Spleen (tissue), 11 donors: ENCODE measurements at regions not wholly inside any gene's neighbourhood (a gene's known extent, or its start where the extent isn't known, plus 50 kb on each side); places are given as distances from the start of the nearest gene placed in this dataset.

Experiments
- DNase-seq: peaks from one replicate; pipeline ENCODE4 v3.0.0-alpha.2; 2020
- H3K27ac ChIP-seq, 8 donors: fragments of 200-600 bp; sonication (generic) in 7 of 8; 1 replicate in 4 of 8; 2 replicates in 4 of 8; pipeline versions ENCODE4 v1.5.0 to v1.8.0; 2016 to 2021; ENCODE audit warnings: inconsistent platforms in 4 of 8, mild to moderate bottlenecking in 4 of 8, moderate library complexity in 1 of 8
- H3K27me3 ChIP-seq, 7 donors: fragments of 200-600 bp; sonication (generic) in 6 of 7; replicated peaks in 1 of 7; 1 replicate in 4 of 7; 2 replicates in 3 of 7; pipeline versions ENCODE4 v1.5.0 to v1.8.0; 2016 to 2021; ENCODE audit warnings: inconsistent platforms in 3 of 7, mild to moderate bottlenecking in 1 of 7
- H3K36me3 ChIP-seq, 6 donors: fragments of 200-600 bp; sonication (generic) in 5 of 6; 1 replicate in 4 of 6; 2 replicates in 2 of 6; pipeline versions ENCODE4 v1.5.0 to v1.8.0; 2016 to 2021; ENCODE audit warnings: inconsistent platforms in 2 of 6
- H3K4me1 ChIP-seq, 6 donors: fragments of 200-600 bp; sonication (generic) in 5 of 6; 1 replicate in 3 of 6; 2 replicates in 3 of 6; pipeline versions ENCODE4 v1.5.0 to v1.8.0; 2016 to 2021; ENCODE audit warnings: inconsistent platforms in 3 of 6
- H3K4me3 ChIP-seq, 8 donors: fragments of 200-600 bp; sonication (generic) in 7 of 8; 1 replicate in 4 of 8; 2 replicates in 4 of 8; pipeline versions ENCODE4 v1.5.0 to v1.8.0; 2016 to 2021; ENCODE audit warnings: inconsistent platforms in 4 of 8, mild to moderate bottlenecking in 4 of 8, moderate library complexity in 2 of 8
- H3K9me3 ChIP-seq, 8 donors: fragments of 200-600 bp; sonication (generic) in 7 of 8; 1 replicate in 4 of 8; 2 replicates in 4 of 8; pipeline versions ENCODE4 v1.5.0 to v1.8.0; 2016 to 2021; ENCODE audit warnings: inconsistent platforms in 4 of 8
- POLR2A ChIP-seq, 3 donors: fragments of 450-650 bp; IDR thresholded peaks; one replicate each; pipeline ENCODE4 v1.5.1; 2017; ENCODE audit warnings: antibody characterized with exemption in 3 of 3, mild to moderate bottlenecking in 1 of 3
- POLR2AphosphoS5 ChIP-seq, 3 donors: sonication (generic); formaldehyde crosslinking; IDR thresholded peaks; one replicate each; pipeline ENCODE4 v1.5.1; 2017; ENCODE audit warnings: antibody characterized with exemption in 3 of 3
- WGBS, 5 donors: extraction: QIAGEN DNeasy Blood & Tissue Kit in 3 of 5; methylation state at CpG; one replicate each; pipeline versions ENCODE4 v1.1.5 to v1.1.7; 2013 to 2018; 5-methylcytosine and 5-hydroxymethylcytosine counted together
- intact Hi-C: fragments of 100-400 bp; cut with DNase I; formaldehyde crosslinking; loops from one replicate; pipeline ENCODE4 v1.15.0; 2023; ENCODE audit warnings: low total_unique reads
- TF ChIP-seq, protein P1 (sequence below), 11 experiments: fragments of 200-600 bp in 7 of 11; fragments of 450-650 bp in 4 of 11; sonication (generic) in 4 of 11; IDR thresholded peaks in 8 of 11; conservative IDR thresholded peaks in 3 of 11; 1 replicate in 7 of 11; 2 replicates in 4 of 11; pipeline versions ENCODE4 v1.4.0 to v1.8.0; 2016 to 2021; ENCODE audit warnings: antibody characterized with exemption in 11 of 11, inconsistent platforms in 4 of 11, mild to moderate bottlenecking in 1 of 11
- donor health status: healthy with polysubstance abuse.
- donor health status: DM: no; HTN: no; CAD: no; lungs with moderate emphysema.
- donor health status: DM: no; HTN: no; CAD: no.
- donor health status: Bipolar disorder and iron deficiency.
- donor health status: healthy.
- donor health status: DM: no; HTN: no; CAD: no.
- donor health status: DM: yes; HTN: yes; CAD: no.

DNA sequence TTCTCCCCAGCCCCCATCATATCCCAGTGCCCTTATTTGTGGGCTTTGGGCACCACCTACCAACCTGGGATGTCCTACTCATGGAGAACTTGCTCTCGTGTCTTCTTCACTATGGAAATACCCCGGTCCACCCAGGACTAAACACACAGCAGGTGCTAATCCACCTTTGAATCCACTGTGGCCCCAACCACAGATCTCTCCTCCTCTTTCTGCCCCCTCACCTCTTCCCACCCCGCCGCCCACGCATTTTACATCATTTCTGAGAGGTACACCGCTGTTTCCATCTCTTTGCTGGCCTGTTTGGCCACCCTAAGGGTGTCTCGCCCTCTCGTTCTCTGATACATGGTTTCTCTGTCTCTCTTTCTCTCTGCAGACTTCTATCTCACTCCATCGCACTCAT, 82.5 kb upstream of the CTNNBL1 start:
- WGBS, 5 donors, result 65 to 87% (median 79%) methylated on average over 9 of the region's 9 CpGs

DNA sequence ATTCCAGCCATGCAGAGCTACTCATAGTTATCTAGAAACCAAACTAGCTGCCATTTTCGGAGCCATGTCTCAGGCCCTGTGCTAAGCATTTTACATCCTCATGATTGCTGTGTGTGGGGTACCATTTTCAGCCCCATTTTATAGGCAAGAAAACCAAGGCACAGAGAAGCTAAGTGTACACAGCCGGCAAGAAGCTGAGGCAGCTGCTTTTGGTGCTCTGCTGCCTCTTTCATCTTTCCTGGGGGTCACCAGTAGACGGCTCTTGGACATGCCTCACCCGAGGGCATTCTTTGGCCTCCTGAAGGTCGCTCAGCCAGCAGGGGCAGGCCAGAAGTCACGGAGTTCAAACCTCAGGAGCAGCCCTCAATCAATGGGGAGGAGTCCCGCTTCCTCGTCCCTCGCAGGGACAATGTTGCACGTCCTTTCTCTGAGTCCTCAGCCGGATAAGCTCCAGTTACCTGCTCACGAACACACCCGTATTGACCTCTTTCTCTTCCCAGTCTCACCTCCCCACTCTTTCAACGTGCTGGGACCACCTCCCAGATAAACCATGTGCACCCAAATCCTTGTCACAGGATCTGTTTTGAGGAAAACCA, 82.6 kb upstream of the BLCAP start:
- 60 to 73% (median 66%) methylated on average over 14 of the region's 14 CpGs for WGBS, 5 donors
- no peak for DNase-seq
- H3K27me3 ChIP-seq, result peaks cover 0 to 34% (median 0%) of the 10 kb centered on the region in 7 donors
- H3K9me3 ChIP-seq, result peaks cover 0 to 1% (median 0%) of the 10 kb centered on the region in 8 donors
- H3K4me3 ChIP-seq, result no peak overlapping the region
- no peak overlapping the region for H3K27ac ChIP-seq
- no peaks in the 10 kb centered on the region for H3K36me3 ChIP-seq
- intact Hi-C loops, result no loop called here
- no peak for TF ChIP-seq POLR2A (IDR thresholded peaks at IDR 0.05)
- TF ChIP-seq, protein P1, sequence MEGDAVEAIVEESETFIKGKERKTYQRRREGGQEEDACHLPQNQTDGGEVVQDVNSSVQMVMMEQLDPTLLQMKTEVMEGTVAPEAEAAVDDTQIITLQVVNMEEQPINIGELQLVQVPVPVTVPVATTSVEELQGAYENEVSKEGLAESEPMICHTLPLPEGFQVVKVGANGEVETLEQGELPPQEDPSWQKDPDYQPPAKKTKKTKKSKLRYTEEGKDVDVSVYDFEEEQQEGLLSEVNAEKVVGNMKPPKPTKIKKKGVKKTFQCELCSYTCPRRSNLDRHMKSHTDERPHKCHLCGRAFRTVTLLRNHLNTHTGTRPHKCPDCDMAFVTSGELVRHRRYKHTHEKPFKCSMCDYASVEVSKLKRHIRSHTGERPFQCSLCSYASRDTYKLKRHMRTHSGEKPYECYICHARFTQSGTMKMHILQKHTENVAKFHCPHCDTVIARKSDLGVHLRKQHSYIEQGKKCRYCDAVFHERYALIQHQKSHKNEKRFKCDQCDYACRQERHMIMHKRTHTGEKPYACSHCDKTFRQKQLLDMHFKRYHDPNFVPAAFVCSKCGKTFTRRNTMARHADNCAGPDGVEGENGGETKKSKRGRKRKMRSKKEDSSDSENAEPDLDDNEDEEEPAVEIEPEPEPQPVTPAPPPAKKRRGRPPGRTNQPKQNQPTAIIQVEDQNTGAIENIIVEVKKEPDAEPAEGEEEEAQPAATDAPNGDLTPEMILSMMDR (IDR thresholded peaks at IDR 0.05 in 8 of 11, conservative IDR thresholded peaks at IDR 0.05 in 3 of 11), result no peak
- no peak for TF ChIP-seq POLR2AphosphoS5 (IDR thresholded peaks at IDR 0.05)
- H3K4me1 ChIP-seq, result no peaks in the 10 kb centered on the region

More for the DNA sequence above, 82.5 kb upstream of the CTNNBL1 start:
- H3K4me1 ChIP-seq, result no peaks in the 10 kb centered on the region
- H3K27ac ChIP-seq, result no peak overlapping the region
- no peak for DNase-seq
- no peaks in the 10 kb centered on the region for H3K36me3 ChIP-seq
- TF ChIP-seq, protein P1 (IDR thresholded peaks at IDR 0.05 in 8 of 11, conservative IDR thresholded peaks at IDR 0.05 in 3 of 11), result no peak
- TF ChIP-seq POLR2AphosphoS5 (IDR thresholded peaks at IDR 0.05), result no peak
- no peak for TF ChIP-seq POLR2A (IDR thresholded peaks at IDR 0.05)
- H3K27me3 ChIP-seq, result peaks cover 0 to 31% (median 0%) of the 10 kb centered on the region in 7 donors
- H3K9me3 ChIP-seq, result peaks cover 0 to 4% (median 0%) of the 10 kb centered on the region in 8 donors
- intact Hi-C loops, result no loop called here
- H3K4me3 ChIP-seq, result no peak overlapping the region

DNA sequence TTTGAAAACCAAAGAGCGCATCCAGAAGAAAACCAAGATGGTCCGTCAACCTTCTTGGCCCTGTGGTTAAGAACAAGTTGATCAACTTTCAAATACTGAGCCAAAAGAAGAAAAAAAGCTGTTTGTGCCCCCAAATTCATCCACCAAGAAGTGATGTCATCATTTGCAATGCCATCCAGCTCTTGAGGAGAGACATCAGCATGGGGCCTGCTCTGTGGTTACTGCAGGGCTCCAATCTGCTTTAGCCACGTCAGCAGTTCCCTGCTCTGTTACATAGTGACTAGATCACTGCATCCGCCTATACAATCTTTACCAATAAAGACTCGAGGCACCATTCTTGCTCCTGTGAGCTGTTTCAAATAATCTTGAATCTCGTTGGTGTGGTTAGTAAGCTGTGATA, 75.0 kb upstream of the BLCAP start:
- WGBS, 5 donors, result 74 to 80% (median 76%) methylated on average over 6 of the region's 6 CpGs

DNA sequence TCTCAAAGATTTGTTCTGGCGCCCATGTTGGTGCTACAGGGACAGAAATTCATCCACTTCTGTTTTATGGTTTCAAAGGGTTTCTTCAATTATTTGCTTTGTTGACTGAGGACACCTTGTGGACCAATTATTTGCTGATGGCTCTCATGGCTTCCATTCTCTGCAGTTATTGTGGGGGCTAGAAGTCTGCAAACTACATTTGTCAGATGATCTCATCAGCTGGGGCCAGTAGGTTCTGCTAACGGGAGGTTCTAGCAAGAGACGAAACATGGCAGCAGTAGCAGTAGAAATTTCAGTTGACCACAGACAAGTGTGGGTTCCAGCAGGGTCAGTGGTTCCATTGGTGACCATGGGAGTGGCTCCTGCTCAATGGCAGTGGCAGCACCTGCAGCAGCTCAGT, 72.8 kb upstream of the BLCAP start:
- TF ChIP-seq, protein P1 (IDR thresholded peaks at IDR 0.05 in 8 of 11, conservative IDR thresholded peaks at IDR 0.05 in 3 of 11), result no peak
- TF ChIP-seq POLR2A (IDR thresholded peaks at IDR 0.05) (no peak), POLR2AphosphoS5 (IDR thresholded peaks at IDR 0.05) (no peak)
- Histone ChIP-seq H3K9me3 (no peaks in the 10 kb centered on the region), H3K4me1 (no peaks in the 10 kb centered on the region), H3K27ac (no peak overlapping the region), H3K27me3 (peaks cover 0 to 63% (median 20%) of the 10 kb centered on the region in 7 donors), H3K4me3 (no peak overlapping the region), H3K36me3 (no peaks in the 10 kb centered on the region)
- DNase-seq, result no peak
- WGBS, 5 donors, result 51 to 73% (median 60%) methylated on average over 3 of the region's 3 CpGs
- intact Hi-C loops, result no loop called here

More for the DNA sequence above, 75.0 kb upstream of the BLCAP start:
- Histone ChIP-seq H3K4me1 (no peaks in the 10 kb centered on the region), H3K36me3 (no peaks in the 10 kb centered on the region), H3K27me3 (peaks cover 0 to 57% (median 12%) of the 10 kb centered on the region in 7 donors), H3K27ac (no peak overlapping the region), H3K4me3 (no peak overlapping the region), H3K9me3 (no peaks in the 10 kb centered on the region)
- intact Hi-C loops, result no loop called here
- TF ChIP-seq POLR2AphosphoS5 (IDR thresholded peaks at IDR 0.05) (no peak), POLR2A (IDR thresholded peaks at IDR 0.05) (no peak)
- TF ChIP-seq, protein P1 (IDR thresholded peaks at IDR 0.05 in 8 of 11, conservative IDR thresholded peaks at IDR 0.05 in 3 of 11), result no peak
- no peak for DNase-seq
